Panc1 (cell line): ENCODE measurements at regions not wholly inside any gene's neighbourhood (a gene's known extent, or its start where the extent isn't known, plus 50 kb on each side); places are given as distances from the start of the nearest gene placed in this dataset.

Experiments
- ATAC-seq: fragments of 200-7000 bp; cut with Tn5 transposase; 2 replicates; pipeline ENCODE4 v1.9.1; 2020; ENCODE audit warnings: mild to moderate bottlenecking, moderate library complexity
- BruUV-seq: library from RNA; stranded (reverse); fragments of 400-500 nt; replicated peaks from 2 replicates; lab custom pipeline; 2021; lab: Mats Ljungman, UMichigan
- CTCF ChIA-PET: fragments of 300-600 bp; sonication (Branson Sonifier 250); formaldehyde crosslinking; loops from one replicate; lab custom pipeline; 2022; ENCODE audit warnings: antibody characterized with exemption; lab: Charles Lee
- POLR2A ChIA-PET: fragments of 300-600 bp; sonication (Branson Sonifier 250); formaldehyde crosslinking; loops from one replicate; lab custom pipeline; 2022; ENCODE audit warnings: antibody characterized with exemption; lab: Charles Lee
- DNase-seq: peaks from one replicate; pipeline ENCODE4 v3.0.0-alpha.2; 2010; ENCODE audit warnings: low read depth, low spot score
- H3K27ac ChIP-seq: 2 replicates; pipeline ENCODE4 v1.5.1; 2011; ENCODE audit warnings: mild to moderate bottlenecking, low read length, inconsistent platforms
- H3K27me3 ChIP-seq: fragments of 200-500 bp; sonication (Bioruptor generic); 2 replicates; pipeline ENCODE4 v1.6.0; 2014; ENCODE audit warnings: low read length, inconsistent platforms; ENCODE audit not compliant: control insufficient read depth, insufficient read depth
- H3K36me3 ChIP-seq: fragments of 200-500 bp; sonication (Bioruptor generic); 2 replicates; pipeline ENCODE4 v1.5.1; 2014; ENCODE audit warnings: inconsistent platforms, mild to moderate bottlenecking, low read length, moderate library complexity; ENCODE audit not compliant: control insufficient read depth, insufficient read depth
- H3K4me1 ChIP-seq: 2 replicates; pipeline ENCODE4 v1.5.1; 2011; ENCODE audit warnings: inconsistent platforms, mild to moderate bottlenecking, low read length, moderate library complexity; ENCODE audit not compliant: control insufficient read depth, insufficient read depth
- H3K4me3 ChIP-seq, 2 experiments: 2 replicates each; pipeline ENCODE4 v1.5.1; 2011 to 2012; ENCODE audit warnings: low read depth in 2 of 2, low read length in 2 of 2, mild to moderate bottlenecking in 2 of 2, inconsistent platforms in 1 of 2, moderate library complexity in 1 of 2
- H3K9me3 ChIP-seq: fragments of 200-500 bp; sonication (Bioruptor generic); 2 replicates; pipeline ENCODE4 v1.5.1; 2014; ENCODE audit warnings: low read depth, mild to moderate bottlenecking, inconsistent platforms, low read length, moderate library complexity; ENCODE audit not compliant: control insufficient read depth, insufficient read depth
- CTCF ChIP-seq: fragments of 450-650 bp; IDR thresholded peaks from 2 replicates; pipeline ENCODE4 v1.5.1; 2017; ENCODE audit warnings: mild to moderate bottlenecking
- POLR2AphosphoS5 ChIP-seq: IDR thresholded peaks from 2 replicates; pipeline ENCODE4 v1.6.1; 2012; ENCODE audit warnings: mild to moderate bottlenecking, low read depth, low read length, moderate library complexity
- SIN3A ChIP-seq: IDR thresholded peaks from 2 replicates; pipeline ENCODE4 v1.6.1; 2012; ENCODE audit warnings: low read depth, mild to moderate bottlenecking, low read length, moderate library complexity, borderline replicate concordance; ENCODE audit not compliant: insufficient read depth
- TCF7L2 ChIP-seq: IDR thresholded peaks from 2 replicates; pipeline ENCODE4 v1.6.1; 2011; ENCODE audit warnings: mild to moderate bottlenecking, low read depth, low read length, inconsistent platforms
- in situ Hi-C: cut with HindIII; loops from 2 replicates; pipeline ENCODE4 v1.10.0; 2016; ENCODE audit warnings: low sequenced_read_pairs, low pct_unique_long_range_greater_than_20kb
- intact Hi-C: fragments of 100-400 bp; cut with micrococcal nuclease; formaldehyde crosslinking; loops from one replicate; pipeline ENCODE4 v1.10.0; 2022; ENCODE audit not compliant: unreplicated experiment
- TF ChIP-seq, protein P1 (sequence below), 2 experiments: IDR thresholded peaks; 2 replicates each; pipeline ENCODE4 v1.6.1; 2011 to 2012; ENCODE audit warnings: low read depth in 2 of 2, control low read depth in 1 of 2, low read length in 1 of 2, mild to moderate bottlenecking in 1 of 2, moderate library complexity in 1 of 2; ENCODE audit not compliant: insufficient read depth in 1 of 2

DNA sequence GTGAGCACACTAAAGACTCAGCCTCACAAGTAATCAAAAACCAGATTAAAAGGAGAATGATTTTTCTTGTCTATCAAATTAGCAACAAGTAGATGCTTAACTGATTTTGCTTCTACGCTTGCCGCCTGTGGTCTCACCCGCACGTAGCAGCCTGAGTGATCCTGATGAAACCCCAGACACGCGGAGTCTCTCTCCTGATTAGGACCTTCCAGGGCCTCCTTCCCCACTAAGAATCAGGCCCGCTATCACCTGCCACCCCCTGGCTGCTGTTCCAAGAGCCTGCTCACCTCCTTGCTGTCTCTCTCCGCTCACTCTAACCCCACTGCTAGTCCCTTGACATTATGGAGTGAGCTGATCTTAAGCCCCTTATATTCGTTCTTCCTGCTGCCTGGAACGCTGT lies 325.9 kb upstream of the NRP1 start:
- in situ Hi-C loops (no loop called here), intact Hi-C loops (no loop called here)
- H3K4me3 ChIP-seq, result no peak overlapping the region
- no peak overlapping the region for H3K27ac ChIP-seq
- BruUV-seq, result no TSS peak
- no peaks in the 10 kb centered on the region for H3K36me3 ChIP-seq
- ChIA-PET CTCF (no interaction called here), POLR2A (no interaction called here)
- DNase-seq (no peak), ATAC-seq (no peak)
- H3K4me1 ChIP-seq, result no peaks in the 10 kb centered on the region
- TF ChIP-seq, protein P1, sequence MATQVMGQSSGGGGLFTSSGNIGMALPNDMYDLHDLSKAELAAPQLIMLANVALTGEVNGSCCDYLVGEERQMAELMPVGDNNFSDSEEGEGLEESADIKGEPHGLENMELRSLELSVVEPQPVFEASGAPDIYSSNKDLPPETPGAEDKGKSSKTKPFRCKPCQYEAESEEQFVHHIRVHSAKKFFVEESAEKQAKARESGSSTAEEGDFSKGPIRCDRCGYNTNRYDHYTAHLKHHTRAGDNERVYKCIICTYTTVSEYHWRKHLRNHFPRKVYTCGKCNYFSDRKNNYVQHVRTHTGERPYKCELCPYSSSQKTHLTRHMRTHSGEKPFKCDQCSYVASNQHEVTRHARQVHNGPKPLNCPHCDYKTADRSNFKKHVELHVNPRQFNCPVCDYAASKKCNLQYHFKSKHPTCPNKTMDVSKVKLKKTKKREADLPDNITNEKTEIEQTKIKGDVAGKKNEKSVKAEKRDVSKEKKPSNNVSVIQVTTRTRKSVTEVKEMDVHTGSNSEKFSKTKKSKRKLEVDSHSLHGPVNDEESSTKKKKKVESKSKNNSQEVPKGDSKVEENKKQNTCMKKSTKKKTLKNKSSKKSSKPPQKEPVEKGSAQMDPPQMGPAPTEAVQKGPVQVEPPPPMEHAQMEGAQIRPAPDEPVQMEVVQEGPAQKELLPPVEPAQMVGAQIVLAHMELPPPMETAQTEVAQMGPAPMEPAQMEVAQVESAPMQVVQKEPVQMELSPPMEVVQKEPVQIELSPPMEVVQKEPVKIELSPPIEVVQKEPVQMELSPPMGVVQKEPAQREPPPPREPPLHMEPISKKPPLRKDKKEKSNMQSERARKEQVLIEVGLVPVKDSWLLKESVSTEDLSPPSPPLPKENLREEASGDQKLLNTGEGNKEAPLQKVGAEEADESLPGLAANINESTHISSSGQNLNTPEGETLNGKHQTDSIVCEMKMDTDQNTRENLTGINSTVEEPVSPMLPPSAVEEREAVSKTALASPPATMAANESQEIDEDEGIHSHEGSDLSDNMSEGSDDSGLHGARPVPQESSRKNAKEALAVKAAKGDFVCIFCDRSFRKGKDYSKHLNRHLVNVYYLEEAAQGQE (IDR thresholded peaks at IDR 0.05; ENCODE audit: insufficient read depth in 1 of 2, low read depth in 2 of 2, low read length in 1 of 2), result no peak
- peaks cover 3% of the 10 kb centered on the region; the same call in 1 of the 2 replicates for H3K9me3 ChIP-seq
- H3K27me3 ChIP-seq, result no peaks in the 10 kb centered on the region

DNA sequence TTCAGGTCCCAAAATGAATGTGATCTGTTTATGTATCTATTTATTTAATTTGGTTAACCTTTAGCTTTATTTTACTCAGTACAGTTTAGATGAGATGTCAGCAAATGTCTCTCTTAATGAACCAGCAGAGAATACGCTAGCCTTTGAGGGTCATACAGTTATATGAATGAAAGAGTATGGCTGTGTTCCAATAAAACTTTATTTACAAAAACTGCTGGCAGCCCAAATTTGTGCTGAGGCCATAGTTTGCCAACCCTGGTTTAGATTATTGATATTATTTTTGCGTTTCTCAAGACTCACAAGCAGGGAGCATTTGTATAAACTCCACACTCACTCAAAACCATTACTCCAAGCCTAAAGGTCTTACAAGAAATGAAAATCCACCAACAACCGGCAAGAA lies 323.4 kb upstream of the NRP1 start:
- POLR2A ChIA-PET, result no interaction called here
- intact Hi-C loops, result no loop called here
- Histone ChIP-seq H3K4me3 (no peak overlapping the region), H3K27ac (no peak overlapping the region), H3K9me3 (no peaks in the 10 kb centered on the region; the same call in 1 of the 2 replicates), H3K36me3 (no peaks in the 10 kb centered on the region), H3K27me3 (no peaks in the 10 kb centered on the region), H3K4me1 (no peaks in the 10 kb centered on the region)
- CTCF ChIA-PET, result no interaction called here
- TF ChIP-seq TCF7L2 (no peak), POLR2AphosphoS5 (no peak), CTCF (no peak), SIN3A (no peak)
- TF ChIP-seq, protein P1 (IDR thresholded peaks at IDR 0.05; ENCODE audit: insufficient read depth in 1 of 2, low read depth in 2 of 2, low read length in 1 of 2), result no peak
- DNase-seq, result no peak
- ATAC-seq, result no peak
- in situ Hi-C loops, result no loop called here
- no TSS peak for BruUV-seq
